Stimulated activated effector memory CD8-positive, alpha-beta T cell treated with anti-CD3 and anti-CD28 coated beads, Interleukin-12 subunit alpha, Interleukin-12 subunit beta, amount 100 ng/mL, for 72 hours (primary cell): ENCODE measurements at regions not wholly inside any gene's neighbourhood (a gene's known extent, or its start where the extent isn't known, plus 50 kb on each side); places are given as distances from the start of the nearest gene placed in this dataset.
A peak's percentile ranks its signal among the peaks of the same experiment; 100 is the strongest.

Experiments
- ATAC-seq: fragments of 150-1000 bp; cut with Tn5 transposase; 2 replicates; pipeline ENCODE4 v1.10.0; 2021
- DNase-seq, 2 donors: peaks; one replicate each; pipeline ENCODE4 v3.0.0; 2021 to 2022; ENCODE audit warnings: low spot score in 2 of 2
- H3K27ac Mint-ChIP-seq: one replicate; pipeline ENCODE4 v1.8.0; 2022; ENCODE audit warnings: mild to moderate bottlenecking, mixed read lengths
- H3K36me3 Mint-ChIP-seq: one replicate; pipeline ENCODE4 v1.8.0; 2022; ENCODE audit warnings: mild to moderate bottlenecking, mixed read lengths
- H3K4me1 Mint-ChIP-seq: one replicate; pipeline ENCODE4 v1.8.0; 2022; ENCODE audit warnings: mixed read lengths
- H3K4me3 Mint-ChIP-seq: one replicate; pipeline ENCODE4 v1.8.0; 2022; ENCODE audit warnings: mild to moderate bottlenecking, mixed read lengths
- H3K9me3 Mint-ChIP-seq: one replicate; pipeline ENCODE4 v1.8.0; 2022; ENCODE audit warnings: mixed read lengths

DNA sequence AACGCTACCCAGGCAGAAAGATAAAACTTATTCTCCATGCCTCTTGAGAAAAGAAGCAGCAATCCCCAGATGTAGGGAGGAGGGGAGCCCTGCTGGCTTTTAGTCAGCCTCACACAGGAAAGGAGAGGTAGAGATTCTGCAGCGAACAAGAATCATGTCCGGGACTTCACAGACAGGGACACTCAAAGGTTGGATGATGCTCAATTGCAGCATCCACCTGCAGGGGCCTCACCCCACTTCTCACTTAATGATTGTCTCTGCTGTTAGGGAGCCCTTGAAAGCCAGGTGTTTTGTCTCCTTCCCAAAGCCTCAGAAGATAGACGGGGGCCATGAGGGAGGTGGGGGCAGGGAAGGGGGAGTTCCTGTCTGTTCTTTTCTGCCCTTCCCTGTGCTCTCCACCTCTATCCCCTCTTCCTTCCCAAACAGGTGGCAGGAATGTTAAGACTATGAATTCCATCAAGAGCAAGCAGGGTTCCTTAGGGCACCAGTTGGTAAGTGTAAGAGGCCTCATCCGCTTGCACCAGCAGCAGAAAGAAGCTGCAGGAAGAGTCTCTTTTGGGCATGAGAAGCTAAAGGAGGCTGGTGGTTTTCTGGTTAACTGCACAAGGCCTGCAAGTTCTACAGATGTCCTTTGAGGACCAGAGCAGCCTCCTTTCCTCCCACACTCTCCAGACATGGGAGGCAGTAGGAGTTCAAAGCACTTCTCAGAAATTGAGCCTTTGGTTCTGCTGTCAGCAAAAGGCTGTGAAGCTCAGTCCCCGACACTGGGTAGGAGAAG, 154.7 kb upstream of the TNP1 start:
- Mint-ChIP-seq H3K27ac (no peak overlapping the region), H3K4me3 (no peak overlapping the region), H3K9me3 (peaks cover 2% of the 10 kb centered on the region), H3K4me1 (no peaks in the 10 kb centered on the region), H3K36me3 (no peaks in the 10 kb centered on the region)
- no peak for DNase-seq
- no peak for ATAC-seq

DNA sequence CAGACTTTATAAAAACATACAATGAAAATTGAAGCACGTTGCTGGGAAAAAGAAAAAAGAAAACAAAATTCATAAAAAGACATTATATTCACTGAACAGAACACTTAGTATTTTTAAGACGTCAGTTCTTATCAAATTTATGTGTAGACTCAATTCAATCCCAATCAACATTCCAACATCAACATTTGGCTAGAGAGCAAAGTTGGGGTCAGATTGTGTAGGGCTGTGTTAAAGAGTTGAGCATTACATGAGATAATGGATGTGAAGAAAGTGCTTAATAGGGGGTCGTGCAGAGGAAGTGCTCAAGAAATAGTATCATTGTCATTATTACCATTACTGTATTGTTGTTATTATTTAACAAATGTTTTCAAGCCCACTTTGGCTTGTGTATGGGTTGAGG, 154.1 kb upstream of the TNP1 start:
- H3K27ac Mint-ChIP-seq = no peak overlapping the region
- H3K4me1 Mint-ChIP-seq = no peaks in the 10 kb centered on the region
- ATAC-seq (no peak), DNase-seq (no peak)
- H3K9me3 Mint-ChIP-seq = no peaks in the 10 kb centered on the region
- no peaks in the 10 kb centered on the region for H3K36me3 Mint-ChIP-seq
- no peak overlapping the region for H3K4me3 Mint-ChIP-seq

DNA sequence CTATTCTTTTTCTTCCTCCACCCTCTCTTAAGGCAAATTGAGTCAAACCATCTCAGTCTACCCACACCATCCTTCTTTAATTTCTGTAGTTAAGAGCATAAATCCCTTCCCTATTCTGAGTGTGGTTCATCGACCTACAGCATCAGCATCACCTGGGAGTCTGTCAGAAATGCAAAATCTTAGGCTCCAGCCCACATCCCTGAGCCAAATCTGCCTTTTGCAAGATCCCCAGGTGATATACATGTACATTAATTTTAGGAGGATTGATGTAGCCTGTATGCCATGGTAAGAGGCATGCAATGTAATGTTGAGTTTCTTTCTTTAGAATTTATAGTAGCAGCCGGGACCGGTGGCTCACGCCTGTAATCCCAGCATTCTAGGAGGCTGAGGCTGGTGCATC, 151.7 kb upstream of the TNP1 start:
- no peak for ATAC-seq
- Mint-ChIP-seq H3K9me3 (no peaks in the 10 kb centered on the region), H3K36me3 (no peaks in the 10 kb centered on the region), H3K4me3 (no peak overlapping the region), H3K27ac (no peak overlapping the region), H3K4me1 (no peaks in the 10 kb centered on the region)
- DNase-seq = no peak

DNA sequence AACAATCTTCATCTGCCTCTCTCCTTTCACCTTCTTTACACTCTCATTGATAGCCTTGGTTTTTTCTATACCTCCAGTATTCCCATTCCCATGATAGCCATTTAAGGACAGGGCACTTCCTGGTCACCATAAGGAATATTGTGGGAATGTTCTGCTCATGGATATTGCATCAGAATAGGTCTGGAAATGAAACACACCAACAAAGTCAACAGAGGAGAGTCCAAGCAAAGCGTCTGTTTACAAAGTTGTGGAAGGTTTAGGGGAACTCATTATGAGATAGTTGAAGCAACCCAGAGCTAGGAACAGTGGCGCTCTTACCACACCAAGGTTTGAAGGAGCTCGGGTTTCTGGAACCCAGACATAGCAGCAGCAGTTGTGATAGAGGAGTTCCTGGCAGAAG, 150.3 kb upstream of the TNP1 start:
- no peak overlapping the region for H3K27ac Mint-ChIP-seq

DNA sequence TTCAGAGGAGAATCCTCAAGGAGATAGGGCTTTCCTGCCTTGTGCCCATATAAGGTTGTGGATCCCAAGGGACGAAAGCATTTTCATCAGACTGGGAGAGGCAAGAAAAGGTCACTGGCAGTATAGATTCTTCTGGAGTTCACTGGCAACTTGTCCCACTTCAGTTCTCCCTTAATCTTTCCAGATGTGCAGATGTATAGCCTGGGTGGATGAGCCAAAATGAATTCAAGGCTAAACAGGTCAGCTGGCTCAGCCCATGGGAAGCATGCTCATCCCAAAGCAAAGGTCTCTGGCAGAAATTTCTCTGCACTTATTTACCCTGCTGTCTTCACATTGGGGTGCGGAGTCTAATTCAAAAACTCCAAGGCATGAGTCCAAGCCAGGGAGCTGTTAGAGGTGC, 148.9 kb upstream of the TNP1 start:
- H3K27ac Mint-ChIP-seq = no peak overlapping the region
- DNase-seq (no peak), ATAC-seq (no peak)
- H3K4me1 Mint-ChIP-seq = no peaks in the 10 kb centered on the region
- H3K4me3 Mint-ChIP-seq = no peak overlapping the region
- H3K36me3 Mint-ChIP-seq = no peaks in the 10 kb centered on the region
- H3K9me3 Mint-ChIP-seq = no peaks in the 10 kb centered on the region

More for the DNA sequence above, 150.3 kb upstream of the TNP1 start:
- ATAC-seq (no peak), DNase-seq (no peak)
- no peak overlapping the region for H3K4me3 Mint-ChIP-seq
- H3K4me1 Mint-ChIP-seq = no peaks in the 10 kb centered on the region
- H3K36me3 Mint-ChIP-seq = no peaks in the 10 kb centered on the region
- no peaks in the 10 kb centered on the region for H3K9me3 Mint-ChIP-seq

DNA sequence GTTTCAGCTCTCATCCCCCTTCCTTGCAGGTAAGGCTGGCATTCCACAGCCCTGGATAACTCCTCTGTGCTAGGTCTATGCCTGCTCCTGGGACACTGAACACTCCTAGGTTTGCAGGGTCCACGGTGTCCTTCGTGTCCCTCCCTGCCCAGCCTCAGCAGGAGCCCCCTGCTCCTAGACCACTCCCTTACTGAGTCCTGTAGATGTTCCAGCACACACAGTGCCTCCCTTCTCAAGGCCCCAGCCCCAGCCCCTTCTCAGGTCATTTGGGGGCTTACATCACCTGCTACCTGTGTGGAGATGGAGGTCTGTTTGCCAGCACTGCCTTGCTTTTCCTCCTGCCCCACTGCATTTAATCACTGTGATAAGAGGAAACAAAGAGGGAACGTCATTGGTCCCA, 146.4 kb upstream of the TNP1 start:
- Mint-ChIP-seq H3K9me3 (no peaks in the 10 kb centered on the region), H3K4me1 (no peaks in the 10 kb centered on the region), H3K36me3 (no peaks in the 10 kb centered on the region), H3K4me3 (no peak overlapping the region), H3K27ac (no peak overlapping the region)
- ATAC-seq (no peak), DNase-seq (no peak)

DNA sequence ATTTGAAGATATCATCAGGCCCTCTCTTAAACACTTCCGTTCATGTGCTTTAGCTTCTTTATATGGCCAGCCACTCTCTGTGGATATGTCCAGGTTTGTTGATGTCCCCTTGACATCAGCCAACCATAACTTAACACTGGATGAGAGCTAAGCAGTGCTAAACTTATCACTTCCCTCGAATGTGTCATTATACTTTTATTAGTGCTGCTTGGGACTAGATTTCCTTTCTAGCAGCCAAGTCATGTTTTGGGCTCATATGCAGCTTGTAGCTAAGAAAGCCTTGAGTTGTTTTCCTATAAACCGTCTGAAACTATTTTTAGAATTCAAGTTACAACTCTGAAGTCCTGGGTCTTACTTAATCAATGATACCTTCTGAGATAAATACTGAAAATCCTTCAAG, 144.8 kb upstream of the TNP1 start:
- no peaks in the 10 kb centered on the region for H3K4me1 Mint-ChIP-seq
- H3K36me3 Mint-ChIP-seq = no peaks in the 10 kb centered on the region
- no peak overlapping the region for H3K27ac Mint-ChIP-seq
- no peak overlapping the region for H3K4me3 Mint-ChIP-seq
- H3K9me3 Mint-ChIP-seq = no peaks in the 10 kb centered on the region
- ATAC-seq = no peak
- no peak for DNase-seq

DNA sequence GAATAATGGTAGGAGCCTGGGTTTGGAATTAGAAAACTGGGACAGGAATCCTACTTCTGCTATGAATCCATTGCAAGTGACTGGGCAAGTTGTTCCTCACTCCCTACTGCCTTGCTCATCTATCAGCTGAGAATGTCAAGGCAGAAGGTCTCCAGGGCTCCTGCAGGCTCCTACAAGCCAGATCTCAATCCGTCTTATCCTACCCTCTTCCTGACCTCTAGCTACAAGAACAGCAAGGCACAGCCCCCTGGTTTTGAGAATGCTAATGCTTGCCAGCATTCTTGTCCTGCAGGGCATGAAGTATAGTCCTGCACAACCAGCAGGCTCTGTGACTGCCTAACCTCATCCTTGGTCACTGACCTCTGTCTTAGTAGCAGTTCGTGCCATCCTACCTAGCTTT, 141.9 kb upstream of the TNP1 start:
- no peak overlapping the region for H3K4me3 Mint-ChIP-seq
- no peaks in the 10 kb centered on the region for H3K4me1 Mint-ChIP-seq
- no peak for ATAC-seq
- peaks cover 3% of the 10 kb centered on the region for H3K9me3 Mint-ChIP-seq
- no peaks in the 10 kb centered on the region for H3K36me3 Mint-ChIP-seq
- H3K27ac Mint-ChIP-seq = no peak overlapping the region
- DNase-seq = no peak

DNA sequence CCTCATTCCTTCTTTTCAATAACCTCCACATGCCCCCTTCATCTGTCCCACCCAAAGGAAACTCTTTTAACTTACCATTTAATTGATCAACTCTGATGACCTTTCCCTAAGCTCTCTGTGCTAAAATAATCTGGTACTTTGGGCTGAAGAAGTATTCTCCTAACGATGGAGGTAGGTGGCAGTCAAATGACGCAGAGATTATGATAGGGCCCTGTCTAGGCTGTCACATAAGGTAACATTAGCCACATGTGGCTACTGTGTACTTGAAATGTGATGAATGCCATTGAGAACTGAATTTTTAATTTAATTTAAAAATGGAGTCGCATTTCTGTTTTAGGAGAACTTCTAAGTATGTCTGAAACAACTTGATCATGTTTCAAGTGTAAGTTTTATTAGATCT, 140.5 kb upstream of the TNP1 start:
- H3K4me3 Mint-ChIP-seq = no peak overlapping the region
- no peaks in the 10 kb centered on the region for H3K36me3 Mint-ChIP-seq
- no peak for DNase-seq
- H3K9me3 Mint-ChIP-seq = peaks cover 3% of the 10 kb centered on the region
- H3K27ac Mint-ChIP-seq = no peak overlapping the region
- ATAC-seq = no peak
- H3K4me1 Mint-ChIP-seq = no peaks in the 10 kb centered on the region

DNA sequence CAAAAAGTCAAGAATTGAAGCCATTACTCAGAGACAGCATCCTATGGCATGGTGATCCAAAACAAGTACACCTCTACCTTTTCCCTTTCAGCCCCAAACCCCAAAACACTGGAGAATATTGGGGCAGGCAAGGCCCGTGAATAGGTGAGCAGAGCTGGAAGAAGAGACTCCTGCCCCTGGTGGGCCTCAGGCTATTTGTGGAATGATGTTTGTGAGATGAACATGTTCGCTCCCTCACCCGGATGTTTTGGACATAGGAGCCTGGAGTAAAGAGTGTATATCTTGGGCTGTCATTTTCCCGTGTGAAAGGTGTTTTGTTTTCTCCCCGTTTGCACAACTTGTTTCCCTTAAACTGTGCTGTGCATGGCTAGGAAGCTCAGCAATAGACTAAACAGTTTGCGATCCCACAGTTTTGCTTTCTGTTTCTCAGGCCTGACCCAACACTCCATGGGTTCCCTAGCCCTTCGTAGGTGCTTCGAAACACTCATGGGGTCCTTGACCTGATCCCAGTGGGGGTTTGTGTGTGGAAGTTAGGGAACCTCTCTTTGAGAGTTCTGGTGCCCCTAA, 136.5 kb upstream of the TNP1 start:
- no peaks in the 10 kb centered on the region for H3K4me1 Mint-ChIP-seq
- ATAC-seq = no peak
- peaks cover 3% of the 10 kb centered on the region for H3K9me3 Mint-ChIP-seq
- no peak overlapping the region for H3K4me3 Mint-ChIP-seq
- no peaks in the 10 kb centered on the region for H3K36me3 Mint-ChIP-seq
- no peak overlapping the region for H3K27ac Mint-ChIP-seq
- no peak for DNase-seq

DNA sequence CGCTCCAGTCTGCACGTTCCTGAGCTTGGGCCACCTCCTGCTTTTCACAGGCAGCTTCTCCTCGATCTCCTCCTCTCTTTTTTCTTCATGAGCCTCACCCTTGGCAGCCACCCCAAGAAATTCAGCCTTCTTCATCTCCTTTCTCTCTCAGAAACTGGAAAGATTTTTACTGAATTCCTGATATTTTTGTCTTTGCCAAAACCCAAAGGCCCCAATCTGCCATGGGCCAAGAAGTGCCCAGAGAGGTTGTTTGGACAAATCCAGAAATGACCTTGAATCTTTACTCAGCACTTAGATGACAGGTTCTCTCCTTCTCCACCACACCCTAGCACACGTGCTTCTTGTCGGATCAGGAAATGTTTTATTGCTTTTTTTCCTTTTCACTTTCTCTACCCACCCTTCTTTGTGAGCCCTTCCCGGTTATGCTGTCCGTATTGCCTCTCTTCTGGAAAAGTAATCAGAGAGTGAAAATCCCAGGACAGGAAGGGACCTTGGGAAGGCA, 134.5 kb upstream of the TNP1 start:
- H3K36me3 Mint-ChIP-seq = no peaks in the 10 kb centered on the region
- H3K4me3 Mint-ChIP-seq = no peak overlapping the region
- no peak for ATAC-seq
- peaks cover 2% of the 10 kb centered on the region for H3K9me3 Mint-ChIP-seq
- no peak for DNase-seq
- H3K27ac Mint-ChIP-seq = no peak overlapping the region
- H3K4me1 Mint-ChIP-seq = no peaks in the 10 kb centered on the region

DNA sequence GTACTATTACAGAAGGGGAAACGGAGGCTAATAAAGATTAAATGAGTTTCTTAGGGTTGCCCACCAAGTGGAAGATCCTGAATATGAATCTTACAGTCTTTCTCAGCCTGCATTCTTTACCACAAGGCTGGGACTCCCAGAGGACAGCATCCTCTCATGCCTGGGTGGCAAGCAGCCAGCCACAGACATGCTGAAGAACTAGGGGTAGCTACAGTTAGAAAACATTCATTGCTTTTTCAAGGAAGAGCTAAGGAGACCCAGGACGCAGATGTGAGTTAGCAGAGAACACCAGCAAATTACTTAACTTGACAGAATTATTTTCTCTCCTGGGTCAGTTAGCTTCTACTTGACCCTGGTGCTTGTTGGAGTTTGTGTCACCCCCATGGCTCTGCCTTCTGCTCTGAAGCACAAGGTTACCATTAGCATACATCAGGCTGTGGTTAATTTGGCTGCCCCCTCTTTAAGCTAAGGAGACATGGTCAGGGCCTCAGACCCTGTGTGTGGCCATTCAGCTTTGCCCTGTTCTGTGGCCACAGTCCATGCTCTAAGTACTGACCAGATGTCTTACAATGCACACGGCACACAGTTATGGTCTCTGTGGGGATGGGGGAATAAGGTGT, 132.3 kb upstream of the TNP1 start:
- ATAC-seq (peak; percentile 9), DNase-seq (no peak)
- H3K27ac Mint-ChIP-seq = no peak overlapping the region

DNA sequence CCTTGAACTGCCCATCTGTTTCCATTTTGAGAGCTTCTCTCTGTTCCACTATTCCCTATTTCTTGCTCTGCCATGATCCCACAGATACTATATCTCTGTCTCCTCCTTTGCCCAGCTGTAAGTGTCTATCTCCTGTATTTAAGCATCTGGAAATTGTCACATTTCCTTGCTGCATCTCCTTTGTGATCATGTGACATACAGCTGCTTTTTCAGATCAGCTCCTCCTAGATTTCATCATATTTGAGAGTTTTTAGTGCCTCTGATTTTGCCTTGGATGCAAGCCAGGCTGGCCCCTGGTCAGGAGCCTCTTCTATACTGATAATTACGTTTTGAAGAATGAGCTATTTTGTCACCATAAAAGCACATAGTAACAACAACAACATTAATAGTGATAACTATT, 131.7 kb upstream of the TNP1 start:
- DNase-seq = no peak
- Mint-ChIP-seq H3K27ac (no peak overlapping the region), H3K9me3 (no peaks in the 10 kb centered on the region), H3K36me3 (no peaks in the 10 kb centered on the region), H3K4me3 (no peak overlapping the region), H3K4me1 (no peaks in the 10 kb centered on the region)
- no peak for ATAC-seq

More for the DNA sequence above, 132.3 kb upstream of the TNP1 start:
- H3K4me3 Mint-ChIP-seq = no peak overlapping the region
- H3K9me3 Mint-ChIP-seq = no peaks in the 10 kb centered on the region
- no peaks in the 10 kb centered on the region for H3K36me3 Mint-ChIP-seq
- H3K4me1 Mint-ChIP-seq = no peaks in the 10 kb centered on the region

DNA sequence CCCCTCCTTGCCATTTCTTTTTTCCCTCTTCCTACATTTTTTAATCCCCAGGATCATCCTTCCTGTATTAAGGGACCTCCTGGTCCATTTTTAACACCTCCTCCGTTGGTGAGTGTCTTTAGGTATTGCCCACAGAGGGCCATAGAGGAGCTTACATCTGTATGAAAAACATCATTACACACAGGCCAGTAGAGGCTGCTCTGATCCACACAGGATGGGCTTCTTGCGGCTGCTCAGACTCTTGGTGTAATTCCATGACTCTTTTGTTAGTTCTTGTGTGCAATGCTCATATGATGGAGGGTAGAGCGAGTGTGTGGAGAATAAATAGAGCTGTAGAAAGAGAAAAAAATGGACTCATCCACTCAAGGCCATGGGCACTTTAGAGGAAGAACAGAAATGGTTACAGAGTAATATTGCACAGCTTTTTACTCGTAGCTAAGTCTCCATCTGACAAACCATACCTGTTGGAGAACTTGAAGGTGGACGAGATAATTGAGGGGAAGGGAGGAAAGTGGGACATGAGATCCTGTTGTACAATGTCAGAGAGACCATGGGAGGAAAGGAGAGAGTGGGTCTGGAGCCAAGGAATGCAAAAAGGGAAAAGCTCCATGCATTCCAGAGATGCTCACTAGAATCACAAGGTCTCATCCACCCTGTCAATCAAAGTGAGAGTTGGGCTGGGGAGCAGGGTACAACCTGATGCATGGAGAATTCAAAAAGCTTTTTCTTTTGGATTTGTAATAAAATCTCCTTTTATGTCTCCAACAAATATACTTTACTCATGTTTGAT, 129.7 kb upstream of the TNP1 start:
- Mint-ChIP-seq H3K27ac (no peak overlapping the region), H3K4me1 (no peaks in the 10 kb centered on the region), H3K36me3 (no peaks in the 10 kb centered on the region), H3K9me3 (no peaks in the 10 kb centered on the region), H3K4me3 (no peak overlapping the region)
- ATAC-seq (no peak), DNase-seq (no peak)

DNA sequence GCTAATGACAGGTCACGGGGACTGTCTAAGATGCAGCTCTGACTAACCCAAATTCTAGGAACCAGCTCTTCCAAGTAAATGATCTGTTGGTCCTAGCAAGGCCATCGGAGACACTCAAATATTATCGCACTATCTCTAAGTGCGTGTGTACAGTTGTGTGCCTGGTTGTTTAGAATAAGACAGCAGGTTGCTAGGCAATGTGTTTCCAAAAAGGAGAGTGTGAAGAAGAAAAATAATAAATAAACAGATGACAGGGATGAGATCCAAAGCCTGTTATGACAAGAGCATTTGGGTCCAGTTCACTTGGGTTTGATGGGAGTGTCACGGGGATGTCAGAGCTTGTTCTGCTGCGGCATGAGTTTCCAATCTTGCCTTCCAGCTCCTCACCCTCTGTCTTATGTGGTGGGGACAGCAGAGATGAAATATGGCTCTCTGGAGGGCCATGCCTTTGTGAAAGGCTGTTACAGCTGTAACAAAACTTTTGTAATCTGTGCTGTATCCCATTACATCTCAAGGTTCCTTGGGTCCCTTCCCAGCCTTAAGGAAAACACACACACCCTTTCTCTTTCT, 127.5 kb upstream of the TNP1 start:
- H3K9me3 Mint-ChIP-seq = peaks cover 4% of the 10 kb centered on the region
- no peaks in the 10 kb centered on the region for H3K4me1 Mint-ChIP-seq
- H3K27ac Mint-ChIP-seq = no peak overlapping the region
- no peak for DNase-seq
- H3K4me3 Mint-ChIP-seq = no peak overlapping the region
- ATAC-seq = no peak
- H3K36me3 Mint-ChIP-seq = no peaks in the 10 kb centered on the region
